ENCODE measurements at regions not wholly inside any gene's neighbourhood (a gene's known extent, or its start where the extent isn't known, plus 50 kb on each side); places are given as distances from the start of the nearest gene placed in this dataset.

- TF ChIP-seq TAF1 (IDR thresholded peaks at IDR 0.05; ENCODE audit: borderline replicate concordance, low read depth, low read length) (no peak), POLR2A (IDR thresholded peaks at IDR 0.05; ENCODE audit: low read depth, low read length) (no peak), POLR2AphosphoS5 (IDR thresholded peaks at IDR 0.05; ENCODE audit: low read depth, low read length) (no peak)
These were observed 179.4 kb upstream of the RGMB start for GRCh38 chr5:98594098-98594497.

Measured in GM12892 (cell line).